CD4-positive, alpha-beta T cell treated with Interleukin-2 at 100 ng/mL for 4 hours (primary cell): ENCODE measurements at regions not wholly inside any gene's neighbourhood (a gene's known extent, or its start where the extent isn't known, plus 50 kb on each side); places are given as distances from the start of the nearest gene placed in this dataset.
"Not testable (repeated sequence)": the region's sequence is repeated elsewhere in the genome, so short reads cannot be mapped to it uniquely, and the experiment has no call there.

Experiments
- DNase-seq: peaks from one replicate; pipeline ENCODE4 v3.0.0-alpha.2; 2020; ENCODE audit warnings: low spot score

DNA sequence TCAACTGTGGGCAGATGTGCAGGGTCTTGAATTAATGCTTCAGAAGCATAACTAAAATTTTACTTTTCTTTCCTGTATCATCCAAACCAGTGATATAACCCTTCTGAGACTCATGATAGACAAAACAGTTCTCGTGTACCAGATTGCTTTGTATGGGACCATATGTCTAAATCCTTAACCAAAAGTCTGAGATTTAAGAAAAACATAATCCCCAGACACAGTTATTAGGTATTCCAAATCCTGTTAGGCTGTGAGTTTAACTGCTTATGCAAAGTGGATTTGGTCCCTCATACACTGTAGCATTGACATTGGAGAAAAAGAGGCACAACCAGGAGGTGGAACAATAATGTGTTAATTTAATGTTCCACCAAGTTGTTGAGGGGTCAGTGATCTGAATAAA lies 235.0 kb downstream of the PMAIP1 start:
- DNase-seq = no peak

DNA sequence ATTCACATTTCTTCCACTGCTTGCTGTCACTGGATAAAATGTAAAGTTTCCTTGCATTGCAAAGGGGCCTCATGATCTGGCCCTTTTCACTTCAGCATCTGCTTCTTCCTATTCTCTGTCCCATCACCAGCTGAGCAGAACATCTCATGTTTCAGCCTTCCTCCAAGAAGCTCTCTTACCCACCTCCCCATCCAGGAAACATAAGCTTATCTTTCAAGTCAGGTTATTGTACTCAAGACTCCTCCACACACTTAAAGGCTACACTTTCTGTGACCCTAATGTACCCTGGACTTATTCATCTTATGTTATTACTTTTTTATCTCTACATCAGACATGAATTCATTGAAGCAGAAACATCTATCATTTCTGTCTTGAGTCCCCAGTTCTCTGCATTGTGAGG lies 230.5 kb downstream of the PMAIP1 start:
- no peak for DNase-seq

DNA sequence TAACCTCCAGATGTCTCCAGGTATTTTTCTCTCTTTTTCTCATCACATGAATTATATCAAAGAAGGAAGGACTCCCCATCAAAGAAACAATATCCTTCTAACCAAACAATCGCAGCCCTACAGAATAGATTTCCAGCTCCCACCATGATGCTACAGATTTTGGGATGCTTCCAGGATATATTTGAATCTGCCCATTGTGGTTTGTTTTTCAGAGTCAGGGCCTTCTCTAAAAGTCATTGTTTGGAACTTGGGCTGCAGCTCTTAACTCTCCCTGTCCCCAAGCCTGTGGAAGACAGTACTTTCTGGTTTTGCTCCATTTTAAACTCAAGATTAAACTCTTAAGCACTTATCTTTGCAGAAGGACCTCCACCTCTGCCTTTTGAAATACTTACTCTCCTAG lies 223.2 kb downstream of the PMAIP1 start:
- no peak for DNase-seq

DNA sequence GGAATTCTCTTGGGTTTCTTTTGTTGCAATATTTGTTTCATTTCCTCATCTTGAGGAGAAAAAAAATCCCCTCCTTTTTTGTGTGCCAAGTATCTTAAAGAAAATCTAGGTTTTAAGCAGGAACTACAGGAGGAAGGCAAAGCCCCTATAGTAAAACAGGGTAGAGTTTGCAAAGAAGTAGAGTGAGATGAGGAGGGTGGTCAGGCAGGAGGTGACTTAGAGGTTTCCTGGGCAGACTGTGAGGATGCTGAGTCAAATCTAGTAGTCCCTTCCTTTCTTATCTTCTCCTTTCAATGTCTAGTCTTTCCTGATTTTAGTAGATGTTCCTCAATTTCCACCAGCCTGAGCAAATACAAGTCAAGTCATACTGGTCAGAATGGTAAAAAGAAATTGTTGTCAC lies 222.5 kb downstream of the PMAIP1 start:
- no peak for DNase-seq

DNA sequence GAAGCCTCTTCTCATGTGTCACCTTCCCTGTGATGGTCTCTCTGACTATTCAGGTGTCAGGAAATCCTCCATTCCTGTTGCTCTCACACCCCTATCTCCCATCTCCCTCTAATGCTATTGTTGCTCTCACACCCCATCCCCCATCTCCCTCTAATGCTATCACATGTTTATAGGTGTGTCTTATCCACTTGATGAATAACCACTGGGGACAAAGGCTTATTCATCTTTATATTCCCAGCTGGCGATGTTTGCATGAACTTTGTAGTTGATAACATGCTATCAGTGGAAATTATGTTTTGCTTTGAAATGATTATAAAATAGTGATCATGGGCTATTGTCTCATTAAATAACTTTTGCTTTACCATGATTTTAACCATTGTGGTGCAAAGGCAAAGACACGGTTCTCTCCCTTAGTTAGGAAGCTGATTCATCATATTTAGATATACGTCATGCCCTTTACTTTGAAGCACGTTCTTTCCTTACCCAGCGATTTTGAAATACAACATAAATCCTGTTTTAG lies 220.5 kb downstream of the PMAIP1 start:
- DNase-seq = no peak

DNA sequence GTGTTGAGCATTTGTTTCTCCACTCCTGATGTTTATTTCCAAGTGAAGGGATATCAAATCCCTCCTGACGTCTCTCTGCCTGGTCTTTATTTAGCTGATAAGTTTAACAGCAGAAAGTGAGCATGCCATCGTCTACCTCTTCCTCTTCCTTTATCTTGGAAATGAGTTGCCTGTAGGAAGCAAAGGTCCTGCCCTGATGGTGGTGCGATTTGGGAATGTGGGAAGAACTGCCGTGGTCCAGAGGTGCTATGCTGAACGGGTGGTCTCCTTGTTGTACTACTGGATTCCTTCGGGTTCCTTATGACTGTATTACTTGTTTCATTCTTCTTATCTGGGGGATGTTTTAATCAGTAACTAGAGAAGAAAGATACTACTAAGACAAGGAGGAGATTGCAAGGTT lies 217.5 kb downstream of the PMAIP1 start:
- no peak for DNase-seq

DNA sequence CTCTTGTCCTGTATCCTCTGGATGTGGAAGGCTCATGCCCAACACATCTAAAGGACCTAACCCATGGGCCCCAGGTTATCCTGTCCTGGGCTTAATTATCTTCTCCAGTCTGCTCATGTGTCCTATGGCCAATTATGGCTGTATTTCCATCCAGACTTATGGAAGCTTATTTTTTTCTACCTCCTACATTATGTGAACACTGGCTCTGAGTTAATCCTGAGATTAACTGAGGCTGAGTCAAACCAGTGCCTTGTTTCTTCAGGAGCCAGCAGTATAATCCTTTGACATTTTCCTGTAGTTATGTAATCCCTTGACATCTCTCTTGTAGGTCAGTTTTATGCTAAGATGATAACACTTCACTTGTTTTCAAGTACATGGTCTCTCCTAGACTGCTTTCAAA lies 213.6 kb downstream of the PMAIP1 start:
- DNase-seq = no peak

DNA sequence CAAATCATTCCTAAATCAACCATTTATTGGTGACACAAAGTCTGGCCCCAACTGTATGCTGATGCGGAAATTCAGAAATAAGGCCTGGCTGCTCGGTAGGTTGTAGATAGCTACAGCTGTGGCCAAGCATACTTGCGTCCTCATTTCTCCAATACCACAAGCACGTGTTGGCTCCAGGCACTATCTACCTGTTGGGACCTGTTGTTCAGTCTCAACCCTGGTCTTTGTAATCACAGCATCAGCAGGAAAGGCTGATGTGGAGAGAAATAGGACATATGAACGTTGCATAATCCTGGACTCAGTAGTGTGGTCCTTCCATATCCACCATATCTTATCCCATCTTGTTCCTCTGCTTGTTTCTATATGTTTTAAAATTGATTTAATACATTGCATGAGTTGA lies 212.6 kb downstream of the PMAIP1 start:
- no peak for DNase-seq

DNA sequence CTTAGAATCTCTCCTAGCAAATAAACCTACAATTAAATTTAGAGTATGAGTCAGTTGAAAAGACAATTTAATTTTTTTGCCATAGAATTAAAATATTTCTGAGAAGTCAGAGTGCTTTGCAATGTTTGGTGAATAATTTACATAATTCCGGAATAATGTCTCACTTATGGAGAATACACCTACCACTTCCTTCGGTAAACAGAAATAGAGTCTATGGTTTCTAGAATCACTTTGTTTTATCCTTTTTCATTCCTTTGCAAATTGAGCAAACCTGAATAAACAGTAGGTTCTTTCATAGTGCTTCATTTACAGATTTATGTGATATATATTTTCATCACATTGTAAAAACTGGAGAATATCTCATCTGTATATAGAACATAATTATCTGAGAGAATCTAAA lies 211.7 kb downstream of the PMAIP1 start:
- DNase-seq = no peak

DNA sequence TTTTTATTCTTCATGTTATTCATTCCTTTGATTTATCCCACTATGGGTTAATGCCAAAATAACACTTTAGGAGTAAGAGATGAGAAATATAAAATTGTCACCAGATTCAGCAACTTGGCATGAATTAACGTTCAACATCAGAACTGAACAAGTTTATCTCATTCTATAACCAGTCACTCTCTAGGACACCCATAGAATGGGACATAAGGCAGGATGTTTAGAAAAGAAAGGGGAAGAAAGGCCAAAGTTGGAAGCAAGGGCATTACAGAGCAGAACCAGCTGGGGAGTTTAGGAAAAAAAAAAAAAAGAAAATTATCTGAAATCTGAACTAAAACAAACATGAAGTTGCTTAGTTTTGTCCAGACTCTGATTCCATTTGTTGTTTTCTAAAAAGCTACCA lies 211.0 kb downstream of the PMAIP1 start:
- no peak for DNase-seq

DNA sequence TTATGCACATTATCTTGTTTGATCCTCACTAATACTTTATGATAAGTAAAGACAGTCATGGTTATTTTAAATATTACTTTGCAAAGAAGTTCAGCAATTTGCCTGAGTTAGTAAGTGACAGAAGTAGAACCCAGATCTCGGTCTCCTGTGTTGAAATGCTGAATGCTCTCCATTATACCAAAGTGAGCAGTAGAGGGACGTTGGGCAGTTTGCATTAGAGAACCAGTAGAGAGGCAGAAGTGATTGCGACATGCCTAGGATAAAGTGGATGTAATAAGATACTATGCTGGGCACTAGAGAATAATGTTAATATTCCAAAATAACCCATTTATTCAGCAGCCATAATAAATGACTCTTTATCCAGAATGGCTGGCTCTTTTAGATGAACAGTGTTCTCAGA lies 201.0 kb downstream of the PMAIP1 start:
- no peak for DNase-seq

DNA sequence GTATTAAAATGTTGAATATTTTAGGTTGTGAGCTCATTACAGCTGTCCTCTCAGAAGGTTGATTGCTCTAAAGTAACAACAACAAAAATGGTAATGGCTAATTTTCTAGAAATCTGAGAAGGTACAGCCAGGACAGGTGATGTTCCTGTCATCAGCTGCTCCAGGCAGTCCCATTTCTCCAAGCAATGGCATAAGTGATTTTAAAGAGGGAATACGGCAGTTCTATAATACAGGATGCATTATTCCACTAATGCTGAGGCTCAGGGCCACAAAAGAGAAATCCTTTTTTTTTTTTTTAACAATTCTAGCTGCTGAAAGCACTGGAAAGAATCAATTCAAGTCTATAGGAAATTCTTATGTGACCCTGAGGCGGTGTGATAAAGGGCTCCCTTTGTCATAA lies 199.9 kb downstream of the PMAIP1 start:
- DNase-seq = no peak

DNA sequence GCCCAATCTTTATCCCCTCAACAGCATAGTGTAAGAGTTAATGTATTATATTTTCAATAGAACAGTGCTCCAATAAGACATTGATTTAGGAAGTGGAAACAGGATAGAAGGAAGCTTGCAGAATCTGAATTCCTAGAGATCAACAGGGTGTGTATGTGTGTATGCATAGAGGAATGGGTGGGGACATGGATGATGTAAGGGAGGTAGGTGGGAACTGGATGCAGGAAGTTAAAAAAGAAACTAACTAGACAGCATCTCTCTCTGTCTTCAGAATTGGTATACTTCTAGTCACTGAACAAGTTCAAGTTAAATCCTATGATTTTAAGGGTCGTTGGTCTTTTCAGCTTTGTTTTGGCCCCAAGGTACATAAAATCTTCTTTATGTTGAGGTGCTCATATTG lies 196.6 kb downstream of the PMAIP1 start:
- no peak for DNase-seq

DNA sequence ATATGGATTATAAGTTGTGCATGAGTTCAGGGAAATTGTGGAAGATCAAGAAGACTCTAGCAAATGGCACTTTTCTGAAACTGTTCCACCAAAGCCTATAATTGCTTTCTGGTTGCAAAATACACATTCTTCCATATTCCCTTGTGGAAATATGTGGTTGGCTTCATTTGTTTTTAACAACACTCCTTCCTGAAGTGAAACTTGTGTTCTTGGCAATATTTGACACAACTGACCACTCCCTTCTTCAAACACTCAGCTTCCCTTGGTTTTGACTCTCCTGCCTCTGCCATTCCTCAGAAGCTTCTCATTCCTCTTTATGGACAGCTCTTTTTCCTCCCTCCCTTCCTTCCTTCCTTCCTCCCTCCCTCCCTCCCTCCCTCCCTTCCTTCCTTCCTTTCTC lies 192.3 kb downstream of the PMAIP1 start:
- DNase-seq = no peak

DNA sequence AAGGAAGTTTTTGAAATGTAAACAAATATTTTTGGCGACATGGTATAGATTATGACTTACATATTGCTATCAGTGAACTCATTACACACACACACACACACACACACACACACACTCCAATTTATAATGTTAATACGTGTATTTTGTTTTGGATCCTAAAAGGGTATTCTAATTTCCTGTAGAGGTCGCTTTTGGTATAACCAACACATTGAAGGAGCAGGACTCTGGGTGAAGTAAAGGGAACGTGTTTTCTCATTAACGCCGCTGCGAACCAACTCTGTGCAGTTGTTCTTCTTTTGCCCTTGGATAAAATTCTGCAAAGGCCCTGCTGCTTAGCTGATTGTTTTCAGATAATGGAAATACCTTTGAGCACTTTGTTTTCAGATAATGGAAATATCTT lies 190.4 kb downstream of the PMAIP1 start:
- no peak for DNase-seq

DNA sequence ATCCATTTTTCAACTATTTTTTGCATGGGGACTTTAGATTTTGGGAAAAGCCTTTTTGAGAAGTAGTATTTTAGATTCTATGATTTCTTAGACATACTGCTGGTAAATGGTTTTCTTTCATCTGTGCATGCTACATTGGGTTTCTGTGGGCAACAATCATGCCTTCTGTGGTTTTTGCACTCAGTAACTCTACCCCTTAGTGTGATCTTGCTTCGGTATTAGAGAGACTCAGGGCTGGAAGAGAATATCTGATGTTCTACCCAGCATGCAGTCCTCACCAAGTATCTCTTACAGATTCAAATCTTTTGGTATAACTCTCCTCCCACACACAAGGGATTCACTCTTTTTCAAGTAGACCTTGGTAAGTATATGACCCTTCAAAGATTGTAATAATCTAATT lies 183.0 kb downstream of the PMAIP1 start:
- DNase-seq = no peak

DNA sequence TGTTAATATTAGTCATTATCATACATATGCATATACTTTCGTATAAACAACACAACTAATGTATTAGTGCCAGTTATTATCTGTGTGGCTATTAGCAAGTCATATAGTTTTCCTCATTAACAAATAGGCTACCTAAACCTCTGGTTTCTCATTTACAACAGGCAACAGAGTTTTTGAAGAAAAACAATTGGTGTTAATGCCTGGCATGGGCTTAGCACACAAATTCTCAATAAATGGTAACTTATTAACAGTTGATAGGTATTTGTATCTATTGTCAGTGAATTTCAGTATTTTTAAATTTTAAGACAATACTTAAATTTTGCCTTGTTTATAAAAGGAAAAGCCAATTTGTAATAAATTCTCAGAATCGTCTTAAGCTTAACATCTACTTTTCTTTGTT lies 182.5 kb downstream of the PMAIP1 start:
- DNase-seq = no peak

DNA sequence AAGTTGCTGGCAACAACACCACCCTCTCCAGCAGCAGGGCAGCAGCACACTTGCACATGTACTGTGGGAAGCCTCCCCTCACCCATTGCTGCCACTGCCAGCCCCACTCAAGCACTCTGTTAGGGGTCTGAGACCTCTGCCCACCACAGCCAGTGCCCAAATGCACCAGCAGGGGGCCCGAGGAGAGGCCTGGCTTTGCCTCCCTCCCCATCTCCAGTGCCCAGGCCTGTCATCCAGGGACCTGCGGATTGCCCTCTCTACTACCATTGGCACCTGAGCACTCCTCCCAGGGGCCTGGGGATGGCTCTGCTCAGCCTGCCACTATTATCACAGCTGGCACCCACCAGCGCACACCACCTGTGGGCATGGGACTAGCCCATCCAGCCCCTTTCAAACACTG lies 175.7 kb downstream of the PMAIP1 start:
- DNase-seq = no peak

DNA sequence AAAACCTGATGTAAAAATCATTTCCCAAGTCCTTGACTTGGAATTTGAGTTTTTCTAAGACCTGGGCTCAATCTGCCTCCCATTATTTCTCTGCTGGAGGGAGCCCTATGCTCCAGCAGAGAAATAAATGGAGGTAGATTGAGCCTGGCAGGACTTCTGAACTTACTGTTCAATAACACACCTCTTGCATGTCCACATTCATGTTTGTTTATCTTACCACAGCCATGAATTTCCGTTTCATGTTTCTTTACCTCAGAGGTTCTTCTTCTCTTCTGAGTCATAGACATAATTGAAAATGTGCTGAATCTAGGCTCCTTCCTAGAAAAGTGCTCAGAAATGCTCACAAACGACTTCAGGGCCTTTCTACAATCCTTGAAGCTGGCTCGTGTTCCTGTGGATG lies 170.8 kb downstream of the PMAIP1 start:
- DNase-seq = no peak

DNA sequence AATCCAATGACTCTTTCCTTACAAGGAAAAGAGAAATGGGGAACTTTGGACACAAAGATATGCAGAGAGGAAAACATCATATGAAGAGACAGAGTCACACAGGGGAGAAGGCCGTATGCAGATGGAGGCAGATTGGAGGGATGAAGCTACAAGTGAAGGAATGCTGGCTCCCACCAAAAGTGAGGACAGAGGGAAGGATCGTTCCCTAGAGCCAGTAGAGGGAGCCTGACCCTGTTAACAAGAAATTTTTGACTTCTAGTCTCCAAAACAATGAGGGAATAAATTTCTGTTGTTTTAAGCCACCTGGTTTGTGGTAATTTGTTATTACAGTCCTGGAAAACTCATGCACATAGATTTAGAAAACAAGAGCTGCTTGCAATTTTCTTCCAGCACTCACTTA lies 169.3 kb downstream of the PMAIP1 start:
- no peak for DNase-seq

DNA sequence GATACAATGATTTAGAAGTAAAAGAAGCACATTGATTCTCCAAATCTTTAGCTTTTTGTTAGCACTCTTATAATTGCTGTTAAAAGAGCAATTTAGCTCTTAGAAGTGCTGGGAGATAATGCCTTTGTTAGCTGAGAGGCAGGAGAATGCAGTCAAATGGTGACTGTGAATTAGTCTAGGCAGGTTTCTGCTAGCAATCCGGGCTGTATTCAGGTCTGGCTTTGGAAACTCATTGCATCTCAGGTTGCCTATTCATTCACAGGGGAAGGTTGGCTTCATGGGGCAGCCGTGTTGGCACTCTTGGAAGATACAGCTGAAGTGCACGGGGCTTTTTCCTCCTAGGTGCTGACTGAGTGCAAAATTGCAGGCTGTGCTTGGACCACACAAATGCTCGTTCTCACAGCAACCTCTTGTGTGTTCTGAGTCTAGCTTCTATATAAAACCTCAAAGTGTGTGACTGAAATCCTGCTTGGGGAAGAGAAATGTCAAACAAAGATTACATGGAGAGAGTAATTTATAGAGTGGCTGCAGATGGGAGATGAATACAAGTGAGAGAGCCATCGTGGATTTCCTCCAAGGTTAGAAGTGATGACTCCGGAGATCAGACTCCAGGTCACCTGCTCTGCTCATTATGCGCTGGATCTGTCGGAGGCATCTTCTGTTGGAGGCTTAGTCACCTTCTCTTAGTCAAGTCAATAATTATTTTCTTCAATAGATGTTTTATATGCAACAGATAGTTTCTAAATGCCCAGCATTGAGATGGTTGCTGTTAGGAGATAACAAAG lies 167.8 kb downstream of the PMAIP1 start:
- no peak for DNase-seq

DNA sequence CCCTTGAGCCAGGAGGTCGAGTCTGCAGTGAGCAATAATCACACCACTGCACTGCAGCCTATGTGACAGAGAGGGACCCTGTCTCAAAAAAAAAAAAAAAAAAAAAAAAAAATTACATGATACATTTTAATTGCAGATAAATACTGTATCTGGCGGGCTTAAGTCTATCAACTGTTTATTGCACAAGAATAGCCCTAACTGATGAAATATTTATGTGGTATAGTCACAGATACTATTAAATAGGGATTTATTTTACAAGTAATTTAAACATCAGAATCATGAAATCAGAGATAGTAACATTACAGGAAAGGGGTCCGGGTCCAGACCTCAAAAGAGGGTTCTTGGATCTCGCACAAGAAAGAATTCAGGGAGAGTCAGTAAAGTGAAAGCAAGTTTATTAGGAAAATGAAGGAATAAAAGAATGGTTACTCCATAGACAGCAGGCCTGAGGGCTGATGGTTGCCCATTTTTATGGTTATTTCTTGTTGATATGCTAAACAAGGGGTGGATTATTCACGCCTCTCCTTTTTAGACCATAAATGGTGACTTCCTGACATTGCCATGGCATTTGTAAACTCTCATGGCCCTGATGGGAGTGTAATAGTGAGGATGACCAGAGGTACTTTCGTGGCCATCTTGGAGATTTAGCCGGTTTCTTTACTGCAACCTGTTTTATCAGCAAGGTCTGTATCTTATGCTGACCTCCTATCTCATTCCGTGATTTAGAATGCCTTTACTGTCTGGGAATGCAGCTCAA lies 166.6 kb downstream of the PMAIP1 start:
- DNase-seq = no peak

DNA sequence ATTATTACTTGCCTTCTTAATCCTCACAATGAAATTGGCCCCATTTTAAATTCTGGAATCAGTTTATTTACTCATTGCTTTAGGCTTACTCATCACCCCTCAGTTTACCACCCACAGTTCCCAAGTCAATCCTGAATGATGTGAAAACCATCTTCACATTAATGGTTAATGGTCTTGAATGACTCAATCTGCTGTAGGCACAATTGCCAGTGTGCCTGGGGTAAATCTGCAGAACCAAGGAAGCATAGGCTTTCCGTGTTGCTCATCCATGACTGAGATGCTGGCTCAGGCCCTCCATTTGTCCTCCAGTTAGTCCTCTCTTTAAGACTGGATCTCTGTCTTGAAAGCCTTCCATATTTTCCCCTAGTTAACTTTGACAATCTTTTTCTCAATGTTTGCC lies 164.5 kb downstream of the PMAIP1 start:
- no peak for DNase-seq

DNA sequence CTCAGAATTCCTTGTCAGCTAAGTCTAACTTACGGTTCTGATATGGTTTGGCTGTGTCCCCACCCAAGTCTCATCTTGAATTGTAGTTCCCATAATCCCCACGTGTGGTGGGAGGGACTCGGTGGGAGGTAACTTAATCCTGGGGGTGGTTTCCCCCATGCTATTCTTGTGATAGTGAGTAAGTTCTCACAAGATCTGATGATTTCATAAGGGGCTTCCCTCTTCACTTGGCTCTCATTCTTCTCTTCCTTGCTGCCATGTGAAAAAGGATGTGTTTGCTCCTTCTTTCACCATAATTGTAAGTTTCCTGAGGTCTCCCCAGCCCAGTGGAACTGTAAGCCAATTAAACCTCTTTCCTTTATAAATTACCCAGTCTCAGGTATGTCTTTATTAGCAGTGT lies 163.0 kb downstream of the PMAIP1 start:
- not testable (repeated sequence) for DNase-seq
